ENCODE measurements at regions not wholly inside any gene's neighbourhood (a gene's known extent, or its start where the extent isn't known, plus 50 kb on each side); places are given as distances from the start of the nearest gene placed in this dataset.
A peak's percentile ranks its signal among the peaks of the same experiment; 100 is the strongest.

DNA sequence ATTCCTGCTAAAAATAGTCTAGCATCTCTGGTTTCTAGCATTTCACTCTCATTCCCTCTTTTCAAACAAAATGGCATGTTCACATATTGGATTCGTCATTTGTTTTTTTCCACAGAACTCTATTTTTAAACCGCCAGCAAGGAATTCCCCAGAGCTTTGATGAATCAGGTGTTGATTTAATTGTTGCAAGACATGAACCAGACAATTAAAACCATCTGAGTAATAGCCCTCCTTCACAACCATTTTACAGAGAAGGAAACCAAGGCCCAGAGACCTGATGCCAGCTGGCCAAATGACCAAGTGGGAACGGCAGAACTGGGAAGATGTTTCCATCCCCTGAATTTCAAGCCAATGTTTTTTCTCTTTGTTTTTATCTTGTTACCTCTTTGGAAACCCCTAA lies 167.0 kb downstream of the CAAP1 start:
- TF ChIP-seq, protein P1, sequence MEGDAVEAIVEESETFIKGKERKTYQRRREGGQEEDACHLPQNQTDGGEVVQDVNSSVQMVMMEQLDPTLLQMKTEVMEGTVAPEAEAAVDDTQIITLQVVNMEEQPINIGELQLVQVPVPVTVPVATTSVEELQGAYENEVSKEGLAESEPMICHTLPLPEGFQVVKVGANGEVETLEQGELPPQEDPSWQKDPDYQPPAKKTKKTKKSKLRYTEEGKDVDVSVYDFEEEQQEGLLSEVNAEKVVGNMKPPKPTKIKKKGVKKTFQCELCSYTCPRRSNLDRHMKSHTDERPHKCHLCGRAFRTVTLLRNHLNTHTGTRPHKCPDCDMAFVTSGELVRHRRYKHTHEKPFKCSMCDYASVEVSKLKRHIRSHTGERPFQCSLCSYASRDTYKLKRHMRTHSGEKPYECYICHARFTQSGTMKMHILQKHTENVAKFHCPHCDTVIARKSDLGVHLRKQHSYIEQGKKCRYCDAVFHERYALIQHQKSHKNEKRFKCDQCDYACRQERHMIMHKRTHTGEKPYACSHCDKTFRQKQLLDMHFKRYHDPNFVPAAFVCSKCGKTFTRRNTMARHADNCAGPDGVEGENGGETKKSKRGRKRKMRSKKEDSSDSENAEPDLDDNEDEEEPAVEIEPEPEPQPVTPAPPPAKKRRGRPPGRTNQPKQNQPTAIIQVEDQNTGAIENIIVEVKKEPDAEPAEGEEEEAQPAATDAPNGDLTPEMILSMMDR (IDR thresholded peaks at IDR 0.05; ENCODE audit: low read depth, low read length, missing control alignments): no peak
- no peak overlapping the region for H3K4me3 ChIP-seq (replicated peaks; ENCODE audit: low read depth, low read length)
- DNase-seq (ENCODE audit: extremely low read depth, low read depth): no peak

DNA sequence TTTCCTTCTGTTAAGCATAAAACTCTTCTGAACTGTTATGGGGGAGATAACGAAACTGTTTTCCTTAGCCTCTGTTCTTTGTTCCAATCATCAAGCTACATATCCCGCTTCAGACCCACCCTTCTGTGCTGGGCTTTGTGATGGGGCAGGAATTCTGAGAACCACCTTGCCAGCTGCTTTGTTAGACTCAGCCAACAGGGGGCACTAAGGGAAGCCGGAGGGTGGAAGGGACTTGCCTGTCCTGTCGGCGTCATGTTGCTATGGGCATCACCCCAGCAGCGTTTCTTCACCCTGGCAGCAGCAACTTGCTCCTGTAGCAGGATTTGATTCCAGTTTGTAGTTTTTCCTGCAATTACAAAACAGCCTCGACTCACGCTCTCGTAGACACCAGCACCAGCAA lies 169.1 kb downstream of the CAAP1 start:
- DNase-seq (ENCODE audit: extremely low read depth, low read depth): no peak
- no peak overlapping the region for H3K4me3 ChIP-seq (replicated peaks; ENCODE audit: low read depth, low read length)

DNA sequence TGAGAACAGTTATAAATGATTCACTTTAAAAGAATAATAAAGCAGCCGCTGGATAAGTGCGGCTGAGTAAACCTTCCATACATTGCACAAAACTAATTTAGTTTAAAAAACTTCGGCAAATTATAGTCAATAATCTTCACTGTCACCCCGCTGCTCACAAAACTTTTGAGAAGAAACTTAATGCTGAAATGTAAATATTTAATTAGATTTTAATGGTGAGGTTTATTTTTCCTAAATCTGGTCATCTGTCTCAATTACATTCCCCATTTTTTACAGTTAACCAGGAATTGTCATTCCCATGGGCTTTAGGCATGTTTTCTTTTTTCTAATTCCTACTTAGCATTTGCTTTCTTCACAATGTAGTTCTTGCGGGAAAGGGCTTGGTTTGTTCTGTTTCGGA lies 169.8 kb downstream of the CAAP1 start:
- DNase-seq (ENCODE audit: extremely low read depth, low read depth): no peak
- TF ChIP-seq, protein P1 (IDR thresholded peaks at IDR 0.05; ENCODE audit: low read depth, low read length, missing control alignments): no peak
- H3K4me3 ChIP-seq (replicated peaks; ENCODE audit: low read depth, low read length): no peak overlapping the region

More for the DNA sequence above, 169.1 kb downstream of the CAAP1 start:
- TF ChIP-seq, protein P1 (IDR thresholded peaks at IDR 0.05; ENCODE audit: low read depth, low read length, missing control alignments): peak; percentile 54

DNA sequence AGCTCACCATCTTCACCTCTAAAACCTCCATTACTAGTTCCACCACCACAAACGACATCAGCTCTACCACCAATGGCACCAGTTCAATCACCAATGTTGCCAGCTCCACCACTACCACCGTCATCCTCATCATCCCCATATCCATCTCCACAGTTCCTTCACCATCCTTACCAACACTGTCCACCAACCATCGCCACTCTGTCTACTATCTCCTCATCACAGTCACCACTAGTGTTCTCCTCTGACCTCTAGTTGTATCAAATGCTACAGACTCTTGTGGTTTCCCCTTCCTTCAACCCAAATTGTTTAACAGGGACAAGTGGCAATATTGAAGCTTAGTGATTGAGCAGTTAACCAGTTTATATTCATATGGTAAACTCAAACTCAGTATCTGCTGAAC lies 182.6 kb downstream of the CAAP1 start:
- TF ChIP-seq, protein P1 (IDR thresholded peaks at IDR 0.05; ENCODE audit: low read depth, low read length, missing control alignments): no peak
- DNase-seq (ENCODE audit: extremely low read depth, low read depth): no peak
- no peak overlapping the region for H3K4me3 ChIP-seq (replicated peaks; ENCODE audit: low read depth, low read length)

DNA sequence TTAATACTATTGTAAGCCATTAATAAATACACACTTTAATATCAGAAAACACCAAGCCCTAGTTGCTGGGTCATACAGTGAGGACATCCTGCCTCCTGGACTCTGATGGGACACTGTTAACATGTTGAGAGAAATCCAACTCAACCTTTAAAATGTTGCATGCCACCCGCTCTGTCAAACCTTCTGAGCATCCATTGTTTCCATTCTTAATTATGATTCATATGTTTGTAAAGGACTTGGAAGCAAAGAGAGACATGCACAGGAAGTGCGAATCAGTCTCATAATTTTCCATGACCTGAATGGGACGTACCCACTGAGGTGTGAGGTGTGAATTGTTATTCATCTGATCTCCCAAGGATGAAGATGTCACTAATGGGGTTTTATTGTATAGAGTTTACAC lies 186.4 kb downstream of the CAAP1 start:
- TF ChIP-seq, protein P1 (IDR thresholded peaks at IDR 0.05; ENCODE audit: low read depth, low read length, missing control alignments): no peak
- no peak for DNase-seq (ENCODE audit: extremely low read depth, low read depth)
- H3K4me3 ChIP-seq (replicated peaks; ENCODE audit: low read depth, low read length): no peak overlapping the region

DNA sequence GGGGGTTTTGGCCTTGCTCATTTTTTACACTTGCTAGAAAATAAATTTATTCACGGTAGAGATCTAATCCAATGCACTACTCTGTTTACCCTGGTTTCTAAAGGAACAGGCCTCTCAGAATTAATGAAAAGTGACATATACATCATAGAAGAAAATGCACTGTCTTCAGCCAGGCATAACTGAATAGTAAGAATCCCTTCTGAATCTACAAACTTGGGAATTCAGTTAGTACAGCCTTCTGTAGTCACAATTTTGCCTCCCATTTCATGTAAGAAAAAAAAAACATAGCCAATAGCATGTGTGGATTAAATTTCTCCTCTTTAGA lies 197.3 kb downstream of the CAAP1 start:
- DNase-seq (ENCODE audit: extremely low read depth, low read depth): no peak
- TF ChIP-seq, protein P1 (IDR thresholded peaks at IDR 0.05; ENCODE audit: low read depth, low read length, missing control alignments): no peak
- no peak overlapping the region for H3K4me3 ChIP-seq (replicated peaks; ENCODE audit: low read depth, low read length)

Measured in HFF-Myc (cell line).